ENCODE measurements at regions not wholly inside any gene's neighbourhood (a gene's known extent, or its start where the extent isn't known, plus 50 kb on each side); places are given as distances from the start of the nearest gene placed in this dataset.
"Not testable (repeated sequence)": the region's sequence is repeated elsewhere in the genome, so short reads cannot be mapped to it uniquely, and the experiment has no call there.

DNA sequence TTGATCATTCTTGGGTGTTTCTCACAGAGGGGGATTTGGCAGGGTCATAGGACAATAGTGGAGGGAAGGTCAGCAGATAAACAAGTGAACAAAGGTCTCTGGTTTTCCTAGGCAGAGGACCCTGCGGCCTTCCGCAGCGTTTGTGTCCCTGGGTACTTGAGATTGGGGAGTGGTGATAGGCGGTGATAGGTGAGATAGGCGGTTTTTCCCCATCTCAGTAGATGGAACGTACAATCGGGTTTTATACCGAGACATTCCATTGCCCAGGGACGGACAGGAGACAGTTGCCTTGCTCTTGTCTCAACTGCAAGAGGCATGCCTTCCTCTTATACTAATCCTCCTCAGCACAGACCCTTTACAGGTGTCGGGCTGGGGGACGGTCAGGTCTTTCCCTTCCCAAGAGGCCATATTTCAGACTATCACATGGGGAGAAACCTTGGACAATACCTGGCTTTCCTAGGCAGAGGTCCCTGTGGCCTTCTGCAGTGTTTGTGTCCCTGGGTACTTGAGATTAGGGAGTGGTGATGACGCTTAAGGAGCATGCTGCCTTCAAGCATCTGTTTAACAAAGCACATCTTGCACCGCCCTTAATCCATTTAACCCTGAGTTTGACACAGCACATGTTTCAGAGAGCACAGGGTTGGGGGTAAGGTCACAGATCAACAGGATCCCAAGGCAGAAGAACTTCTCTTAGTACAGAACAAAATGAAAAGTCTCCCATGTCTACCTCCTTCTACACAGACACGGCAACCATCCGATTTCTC lies 86.2 kb downstream of the OR2B2 start:
- DNase-seq, result not testable (repeated sequence)

- DNase-seq, result no peak
Observed at GRCh38 chr6:27825025-27825793, 87.0 kb downstream of the OR2B2 start.

- not testable (repeated sequence) for DNase-seq
Observed at GRCh38 chr6:27824211-27825024, 87.8 kb downstream of the OR2B2 start.

DNA sequence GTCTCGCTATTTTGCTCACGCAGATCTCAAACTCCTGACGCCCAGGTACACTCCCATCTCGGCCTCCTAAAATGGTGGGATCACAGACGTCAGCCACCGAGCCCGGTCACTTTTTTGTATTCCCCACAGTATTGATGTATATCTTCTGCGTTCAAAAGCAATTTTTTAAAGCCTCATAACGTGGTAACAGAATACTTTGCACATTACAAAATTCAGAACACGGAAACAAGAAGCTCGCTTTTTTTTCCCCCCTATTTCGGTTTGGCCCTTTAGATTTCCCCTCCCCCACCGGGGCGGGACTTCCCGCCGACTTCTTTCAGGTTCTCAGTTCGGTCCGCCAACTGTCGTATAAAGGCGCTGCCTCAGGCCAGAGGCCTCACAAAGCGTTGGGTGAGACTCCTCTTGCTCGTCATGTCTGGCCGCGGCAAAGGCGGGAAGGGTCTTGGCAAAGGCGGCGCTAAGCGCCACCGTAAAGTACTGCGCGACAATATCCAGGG lies 88.4 kb downstream of the OR2B2 start:
- peak; percentile 32 for DNase-seq

- DNase-seq, result no peak
Observed at GRCh38 chr6:27816906-27817305, 95.3 kb downstream of the OR2B2 start.

GRCh38 chr6:27814665-27815424 lies 97.4 kb downstream of the OR2B2 start:
- DNase-seq, result no peak

GRCh38 chr6:27814415-27814664 lies 97.9 kb downstream of the OR2B2 start:
- not testable (repeated sequence) for DNase-seq

DNA sequence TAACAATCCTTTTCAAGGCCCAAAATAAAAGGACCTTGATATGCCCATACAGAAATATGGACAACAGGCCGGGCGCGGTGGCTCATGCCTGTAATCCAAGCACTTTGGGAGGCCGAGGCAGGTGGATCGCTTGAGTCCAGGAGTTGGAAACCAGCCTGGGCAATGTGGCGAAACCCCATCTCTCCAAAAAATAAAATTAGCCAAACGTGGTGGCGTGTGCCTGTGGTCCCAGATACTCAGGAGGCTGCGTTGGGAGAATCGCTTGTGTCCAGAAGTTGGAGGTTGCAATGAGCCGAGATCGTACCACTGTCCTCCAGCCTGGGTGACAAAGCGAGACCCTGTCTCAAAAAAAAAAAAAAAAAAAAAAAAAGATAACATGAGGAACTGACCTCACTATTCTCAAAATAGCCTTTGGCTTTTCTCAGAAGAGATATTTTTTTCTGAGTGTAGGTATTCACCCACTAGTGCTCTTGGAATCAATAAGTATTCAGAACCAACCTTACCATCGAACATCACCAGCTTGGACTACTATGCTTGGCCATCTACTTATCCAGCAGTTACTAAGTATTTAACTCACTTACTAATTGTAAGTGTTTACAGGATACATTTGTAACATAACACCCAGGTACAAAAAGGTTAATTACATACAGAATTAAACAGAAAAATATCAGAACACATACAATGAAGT lies 99.2 kb downstream of the OR2B2 start:
- no peak for DNase-seq

DNA sequence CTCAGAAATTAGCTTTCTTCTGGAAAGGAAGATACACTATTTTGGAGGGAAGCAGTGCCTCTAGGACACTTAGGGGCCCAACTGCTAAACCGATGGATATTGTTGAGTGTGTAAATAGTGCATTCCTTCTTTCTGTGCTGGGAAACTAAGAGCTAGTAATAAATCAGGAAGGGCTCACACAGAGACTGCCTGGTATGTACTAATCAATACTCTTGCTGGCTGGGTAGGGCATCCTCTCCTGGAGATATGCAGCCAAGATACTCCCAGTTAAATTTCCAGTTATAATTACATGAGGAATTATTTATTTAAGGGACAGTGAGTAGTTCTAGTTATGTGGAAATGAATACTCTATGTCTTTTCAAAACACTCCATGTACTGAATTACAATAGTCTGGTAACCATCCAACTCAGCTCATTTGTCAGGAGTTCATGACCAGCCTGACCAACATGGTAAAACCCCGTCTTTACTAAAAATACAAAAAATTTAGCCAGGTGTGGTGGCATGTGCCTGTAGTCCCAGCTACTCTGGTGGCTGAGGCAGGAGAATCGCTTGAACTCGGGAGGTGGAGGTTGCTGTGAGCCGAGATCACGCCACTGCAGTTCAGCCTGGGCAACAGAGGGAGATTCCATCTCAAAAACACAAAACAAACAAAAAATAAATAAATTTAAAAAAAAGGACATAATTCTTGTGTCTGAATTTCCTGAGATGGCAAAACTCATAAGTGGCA lies 100.0 kb downstream of the OR2B2 start:
- no peak for DNase-seq

- no peak for DNase-seq
Observed at GRCh38 chr6:27811451-27811772, 100.8 kb downstream of the OR2B2 start.

GRCh38 chr6:27810768-27811450 lies 101.3 kb downstream of the OR2B2 start:
- no peak for DNase-seq

- DNase-seq, result peak; percentile 73
Observed at GRCh38 chr6:27809939-27810767, 102.0 kb downstream of the OR2B2 start.

DNA sequence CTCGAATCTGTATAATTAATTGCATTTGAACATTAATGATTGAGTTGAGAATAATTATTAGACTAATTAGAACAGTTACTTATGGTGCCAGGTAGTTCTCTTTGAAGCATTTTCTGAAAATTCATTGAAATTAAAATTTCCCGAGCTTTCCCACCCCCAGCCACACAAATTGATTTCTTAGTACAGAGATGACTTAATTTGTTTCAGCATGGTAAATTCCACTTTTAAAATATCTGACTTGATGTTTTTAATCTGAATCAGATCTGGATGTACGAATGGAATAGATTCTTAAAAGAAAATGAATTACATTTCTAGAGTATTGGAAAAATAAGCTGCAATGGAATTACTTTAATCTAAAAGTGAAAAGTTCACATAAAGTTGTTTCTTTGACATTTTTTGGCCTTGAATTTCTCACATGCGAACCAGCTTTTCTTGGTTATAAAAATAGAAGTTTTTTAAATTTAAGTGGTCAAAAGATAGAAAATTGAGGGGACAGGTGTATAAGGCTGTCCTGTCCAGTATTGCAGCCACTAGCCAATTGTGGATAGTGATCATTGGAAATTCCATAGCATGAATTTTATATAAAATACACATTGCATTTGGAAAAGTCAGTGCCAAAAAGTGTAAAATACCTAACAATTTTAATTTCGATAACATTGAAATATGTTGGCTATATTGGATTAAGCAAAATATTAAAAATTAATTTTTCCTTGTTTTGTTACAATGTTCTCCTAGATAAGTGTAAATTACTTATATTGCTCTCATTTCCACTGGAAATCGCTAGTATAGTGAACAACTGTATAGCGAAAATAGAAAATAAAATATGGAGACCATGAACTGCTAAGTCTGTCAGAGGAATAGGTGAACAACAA lies 102.9 kb downstream of the OR2B2 start:
- no peak for DNase-seq

DNA sequence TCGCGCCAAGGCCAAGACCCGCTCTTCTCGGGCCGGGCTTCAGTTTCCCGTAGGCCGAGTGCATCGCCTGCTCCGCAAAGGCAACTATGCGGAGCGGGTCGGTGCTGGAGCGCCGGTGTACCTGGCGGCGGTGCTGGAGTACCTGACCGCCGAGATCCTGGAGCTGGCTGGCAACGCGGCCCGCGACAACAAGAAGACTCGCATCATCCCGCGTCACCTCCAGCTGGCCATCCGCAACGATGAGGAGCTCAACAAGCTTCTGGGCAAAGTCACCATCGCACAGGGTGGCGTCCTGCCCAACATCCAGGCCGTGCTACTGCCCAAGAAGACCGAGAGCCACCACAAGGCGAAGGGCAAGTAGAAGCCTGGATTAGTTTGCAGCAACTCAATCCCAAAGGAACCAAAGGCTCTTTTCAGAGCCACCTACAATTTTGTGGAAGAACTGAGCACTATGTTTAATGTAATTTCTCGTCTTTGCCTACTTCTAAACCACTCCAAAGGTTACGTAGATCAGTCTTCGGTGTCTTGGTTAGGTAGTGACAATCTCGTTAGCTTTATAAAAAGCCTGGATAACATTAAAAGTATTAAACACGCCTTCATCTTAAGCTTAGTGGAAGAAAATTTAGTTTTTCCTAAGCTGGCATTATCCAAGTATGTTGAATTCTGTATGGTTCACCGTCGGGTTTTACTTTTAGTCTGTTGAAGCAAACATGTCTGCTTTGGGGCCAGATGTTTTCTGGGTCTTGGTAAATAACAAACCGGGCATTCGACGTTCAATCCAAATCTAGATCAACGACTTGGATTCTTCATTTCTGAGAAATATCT lies 103.7 kb downstream of the OR2B2 start:
- not testable (repeated sequence) for DNase-seq

- DNase-seq, result peak; percentile 35
Observed at GRCh38 chr6:27807441-27808241, 104.6 kb downstream of the OR2B2 start.

DNA sequence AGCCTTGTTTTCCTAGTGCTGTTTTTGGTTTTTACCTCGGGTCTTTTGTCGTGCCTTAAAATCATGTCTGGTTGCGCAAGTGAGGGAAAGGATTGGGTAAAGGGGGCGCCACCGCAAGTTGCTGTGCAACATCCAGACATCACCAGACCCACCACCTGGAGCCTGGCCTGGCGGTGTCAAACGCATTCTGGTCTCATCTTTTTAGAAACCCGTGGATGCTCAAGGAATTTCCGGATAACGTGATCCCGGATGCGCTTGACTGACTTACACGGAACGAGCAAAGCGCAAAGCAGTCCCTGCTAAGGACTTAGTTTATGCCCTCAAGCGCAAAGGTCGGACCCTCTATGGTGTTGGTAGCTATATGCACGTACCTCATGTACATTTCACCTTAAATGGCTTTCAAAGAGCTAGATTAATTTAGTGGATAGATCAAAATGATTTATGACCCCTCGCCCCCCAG lies 105.2 kb downstream of the OR2B2 start:
- DNase-seq, result no peak

- DNase-seq, result no peak
Observed at GRCh38 chr6:27805347-27805746, 106.8 kb downstream of the OR2B2 start.
